H1 (cell line): ENCODE measurements at regions not wholly inside any gene's neighbourhood (a gene's known extent, or its start where the extent isn't known, plus 50 kb on each side); places are given as distances from the start of the nearest gene placed in this dataset.

Experiments used
- ASH2L ChIP-seq: fragments of 200-600, 300-600 bp; sonication (generic); IDR thresholded peaks from one replicate; pipeline ENCODE4 v1.7.1; 2017; ENCODE audit warnings: low read length
- BCL11A ChIP-seq, 2 experiments: IDR thresholded peaks; one replicate each; pipeline ENCODE4 v1.6.1; 2011; ENCODE audit warnings: low read depth in 2 of 2, low read length in 2 of 2, mild to moderate bottlenecking in 2 of 2
- CTCF ChIP-seq, 3 experiments: IDR thresholded peaks; 1 replicate in 2 of 3; 2 replicates in 1 of 3; pipeline versions ENCODE4 v1.5.1 to v1.6.1; 2011; ENCODE audit warnings: low read length in 3 of 3, mild to moderate bottlenecking in 3 of 3, inconsistent platforms in 2 of 3, low read depth in 1 of 3, moderate library complexity in 1 of 3; ENCODE audit not compliant: insufficient read depth in 1 of 3; ENCODE audit errors: control extremely low read depth in 1 of 3
- EZH2 ChIP-seq: fragments of 200-600 bp; sonication (generic); IDR thresholded peaks from 2 replicates; pipeline ENCODE4 v1.7.1; 2012; ENCODE audit warnings: low read depth, mild to moderate bottlenecking, moderate library complexity, low read length, inconsistent platforms; ENCODE audit not compliant: severe bottlenecking
- JUN ChIP-seq: IDR thresholded peaks from 2 replicates; pipeline ENCODE4 v1.6.1; 2011; ENCODE audit warnings: low read depth, mild to moderate bottlenecking, improper control_type of control experiment, low read length
- JUND ChIP-seq: IDR thresholded peaks from 2 replicates; pipeline ENCODE4 v1.6.1; 2011; ENCODE audit warnings: mild to moderate bottlenecking, improper control_type of control experiment, low read length
- MAX ChIP-seq: IDR thresholded peaks from 2 replicates; pipeline ENCODE4 v1.6.1; 2012; ENCODE audit warnings: inconsistent platforms
- NRF1 ChIP-seq: IDR thresholded peaks from 2 replicates; pipeline ENCODE4 v1.6.1; 2011; ENCODE audit warnings: mild to moderate bottlenecking, low read depth, low read length, improper control_type of control experiment
- POLR2A ChIP-seq, 2 experiments: IDR thresholded peaks; 1 replicate in 1 of 2; 2 replicates in 1 of 2; pipeline ENCODE4 v1.6.1; 2011; ENCODE audit warnings: low read depth in 2 of 2, low read length in 2 of 2, mild to moderate bottlenecking in 2 of 2; ENCODE audit errors: control extremely low read depth in 1 of 2
- RFX5 ChIP-seq: IDR thresholded peaks from 2 replicates; pipeline ENCODE4 v1.6.1; 2011; ENCODE audit warnings: low read depth, low read length, improper control_type of control experiment, borderline replicate concordance
- SP2 ChIP-seq: IDR thresholded peaks from 2 replicates; pipeline ENCODE4 v1.6.1; 2012; ENCODE audit warnings: mild to moderate bottlenecking, low read length, inconsistent platforms
- TAF1 ChIP-seq: IDR thresholded peaks from 2 replicates; pipeline ENCODE4 v1.6.1; 2011; ENCODE audit warnings: mild to moderate bottlenecking, low read depth, low read length

- TF ChIP-seq MAX (no peak), POLR2A (IDR thresholded peaks at IDR 0.05; ENCODE audit: control extremely low read depth in 1 of 2, low read depth in 2 of 2, low read length in 2 of 2) (no peak), CTCF (IDR thresholded peaks at IDR 0.05; ENCODE audit: control extremely low read depth in 1 of 3, insufficient read depth in 1 of 3, low read depth in 1 of 3, low read length in 3 of 3) (no peak), TAF1 (no peak), RFX5 (no peak), ASH2L (no peak), JUND (no peak), EZH2 (no peak), JUN (no peak), SP2 (no peak), NRF1 (no peak), BCL11A (IDR thresholded peaks at IDR 0.05; ENCODE audit: low read depth in 2 of 2, low read length in 2 of 2) (no peak)
Observed at GRCh38 chr14:97296176-97296575, 499.0 kb downstream of the VRK1 start.
